Dedifferentiated amniotic fluid mesenchymal stem cell (primary cell): ENCODE measurements at regions not wholly inside any gene's neighbourhood (a gene's known extent, or its start where the extent isn't known, plus 50 kb on each side); places are given as distances from the start of the nearest gene placed in this dataset.
A peak's percentile ranks its signal among the peaks of the same experiment; 100 is the strongest.

Source experiments
- DNase-seq: peaks from one replicate; pipeline ENCODE4 v3.0.0-alpha.2; 2016; ENCODE audit errors: extremely low spot score

DNA sequence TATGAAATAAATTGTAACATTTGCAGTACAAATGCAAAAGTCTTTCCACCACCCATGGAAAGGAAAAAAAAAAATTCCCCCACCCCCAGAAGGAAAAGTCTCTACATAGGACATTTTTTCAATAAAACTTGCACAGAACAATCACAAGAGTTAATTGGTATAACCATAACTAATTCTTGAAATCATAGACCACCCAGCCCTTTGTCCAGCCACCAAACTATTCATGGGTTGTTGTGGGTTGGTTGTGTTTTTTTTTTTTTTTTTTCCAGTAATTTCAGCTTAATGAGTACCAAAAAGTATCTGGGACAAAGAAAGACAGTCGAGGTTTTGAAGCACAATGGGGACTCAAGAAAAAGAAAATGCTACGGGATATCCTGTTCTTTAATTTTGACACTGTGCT, 355.0 kb upstream of the ROBO2 start:
- DNase-seq = no peak

DNA sequence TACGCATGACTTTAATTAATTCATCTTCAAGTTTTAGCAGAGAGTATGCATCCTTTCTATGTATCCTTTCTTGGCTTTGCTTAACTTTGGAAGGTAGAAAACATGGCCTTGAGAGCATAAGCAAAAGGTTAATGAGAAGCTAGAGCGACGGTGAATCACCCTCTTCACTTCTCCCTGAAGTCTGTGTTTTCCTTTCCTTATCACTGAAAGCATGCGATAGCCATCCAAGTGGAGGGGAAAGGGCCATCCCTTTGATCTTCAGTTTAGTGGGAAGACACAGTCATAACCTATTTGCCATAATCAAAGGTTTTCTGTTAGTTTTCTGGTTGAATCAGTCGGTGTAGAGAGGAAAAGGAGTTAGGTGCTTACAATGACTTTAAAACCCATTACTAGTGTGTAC, 354.0 kb upstream of the ROBO2 start:
- DNase-seq = no peak

GRCh38 chr3:76687019-76687418, 352.9 kb upstream of the ROBO2 start:
- no peak for DNase-seq

- no peak for DNase-seq
Measured at GRCh38 chr3:76694063-76694462, 345.8 kb upstream of the ROBO2 start.

DNA sequence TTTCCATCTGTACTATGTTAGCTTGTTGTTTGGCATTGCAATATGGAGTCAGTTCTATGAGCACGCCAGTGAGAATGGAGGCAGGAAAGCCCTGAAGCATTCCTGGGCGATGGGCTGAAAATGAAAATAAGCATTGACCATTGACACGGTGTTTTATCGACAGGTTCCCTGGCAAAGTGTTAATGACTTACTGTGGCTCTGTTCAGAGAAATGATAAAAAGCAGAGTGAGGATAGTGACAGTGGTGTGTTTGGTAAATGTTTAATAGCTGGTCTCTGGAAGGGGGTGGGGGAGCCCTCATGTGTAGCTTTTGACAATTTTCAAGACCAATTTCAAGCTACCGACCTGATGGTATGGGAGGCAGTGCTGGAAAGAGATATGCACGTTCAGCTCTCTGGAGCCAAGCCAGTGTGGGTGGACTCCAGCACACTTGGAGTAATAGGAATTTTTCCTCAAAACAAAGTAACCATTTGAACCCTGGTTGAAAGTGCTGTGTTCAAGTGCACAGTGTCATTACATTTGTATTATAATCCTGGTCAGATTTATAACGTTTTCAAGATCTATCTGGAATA, 341.7 kb upstream of the ROBO2 start:
- no peak for DNase-seq

- no peak for DNase-seq
Measured at GRCh38 chr3:76699846-76700245, 340.1 kb upstream of the ROBO2 start.

- no peak for DNase-seq
Measured at GRCh38 chr3:76700323-76700722, 339.6 kb upstream of the ROBO2 start.

DNA sequence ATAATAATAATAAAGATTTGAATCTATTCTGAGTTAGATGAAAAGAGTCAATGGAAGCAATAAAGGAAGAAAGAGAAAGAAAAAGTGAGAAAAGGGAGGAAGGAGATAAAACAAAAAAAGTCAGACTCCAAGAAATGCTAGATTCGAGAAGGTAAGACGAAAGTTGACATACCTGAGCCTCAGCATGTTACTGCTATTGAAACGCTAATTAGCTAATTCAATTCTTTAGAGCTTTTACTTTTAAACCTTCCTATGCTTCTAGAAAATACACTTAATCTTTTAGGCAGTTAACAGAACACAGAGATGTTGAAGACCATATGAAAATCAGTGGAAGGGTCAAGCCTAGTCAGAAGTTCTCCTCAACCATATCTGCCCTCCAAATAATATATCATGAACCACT, 337.2 kb upstream of the ROBO2 start:
- no peak for DNase-seq

- no peak for DNase-seq
Measured at GRCh38 chr3:76715426-76715825, 324.5 kb upstream of the ROBO2 start.

DNA sequence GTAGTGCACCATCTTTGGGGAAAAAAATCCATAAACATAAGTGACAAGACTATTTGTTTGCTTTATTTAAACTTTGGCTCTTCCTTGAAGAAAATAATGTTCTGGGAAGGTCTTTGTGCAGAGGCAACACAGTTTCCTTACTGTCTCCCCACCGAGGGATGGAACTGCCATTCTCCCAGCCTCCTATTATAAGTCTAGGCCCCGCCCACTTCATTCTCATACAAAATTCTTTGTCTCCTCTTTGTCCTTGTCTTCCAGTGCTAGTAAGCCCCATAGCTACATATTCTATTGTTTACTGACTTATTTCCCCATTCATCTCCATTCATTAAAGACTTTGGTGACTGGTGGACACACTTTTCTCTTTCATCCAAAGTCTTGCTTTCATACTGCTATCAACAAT, 316.5 kb upstream of the ROBO2 start:
- DNase-seq = no peak

- no peak for DNase-seq
Measured at GRCh38 chr3:76724075-76724474, 315.8 kb upstream of the ROBO2 start.

GRCh38 chr3:76724706-76725105, 315.2 kb upstream of the ROBO2 start:
- DNase-seq = no peak

DNA sequence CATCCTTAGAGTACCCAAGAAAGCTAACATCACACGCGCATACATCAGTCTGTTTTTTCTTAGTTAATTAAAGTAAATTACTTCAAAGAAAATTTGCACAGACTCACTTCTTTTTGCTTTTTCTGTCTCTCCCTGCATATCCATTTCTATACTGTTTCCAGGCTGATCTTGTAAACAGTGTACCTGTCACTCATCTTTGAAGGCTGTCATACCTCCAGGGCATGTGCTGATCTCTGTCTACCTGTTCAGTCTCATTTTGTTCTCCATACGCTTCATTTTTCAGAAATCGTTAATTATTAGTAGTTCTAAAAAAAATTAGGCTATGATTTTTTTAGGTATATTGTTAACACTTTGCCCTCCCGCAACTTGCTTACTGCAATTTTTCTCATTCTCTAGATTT, 313.9 kb upstream of the ROBO2 start:
- no peak for DNase-seq

DNA sequence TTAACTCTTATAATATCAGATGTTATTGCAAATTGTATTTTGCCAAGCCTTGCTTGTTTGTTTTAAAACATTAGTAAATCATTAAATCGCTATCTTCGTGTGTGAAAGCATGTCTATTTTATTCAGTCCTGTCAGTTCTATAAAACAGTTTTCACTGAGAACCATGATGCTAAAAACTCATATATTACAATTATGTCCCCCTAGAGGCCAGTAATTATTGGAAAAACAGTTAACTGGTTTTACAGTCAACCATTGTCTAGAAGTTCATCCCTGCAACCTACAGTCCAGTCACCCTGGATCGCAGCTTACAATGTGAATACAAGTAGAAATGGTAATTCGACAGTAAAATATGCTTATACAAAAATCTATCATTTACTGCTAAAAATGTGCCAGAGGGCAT, 311.5 kb upstream of the ROBO2 start:
- DNase-seq = no peak

GRCh38 chr3:76731471-76731870, 308.4 kb upstream of the ROBO2 start:
- DNase-seq = no peak

GRCh38 chr3:76733073-76733759, 306.7 kb upstream of the ROBO2 start:
- DNase-seq = no peak

DNA sequence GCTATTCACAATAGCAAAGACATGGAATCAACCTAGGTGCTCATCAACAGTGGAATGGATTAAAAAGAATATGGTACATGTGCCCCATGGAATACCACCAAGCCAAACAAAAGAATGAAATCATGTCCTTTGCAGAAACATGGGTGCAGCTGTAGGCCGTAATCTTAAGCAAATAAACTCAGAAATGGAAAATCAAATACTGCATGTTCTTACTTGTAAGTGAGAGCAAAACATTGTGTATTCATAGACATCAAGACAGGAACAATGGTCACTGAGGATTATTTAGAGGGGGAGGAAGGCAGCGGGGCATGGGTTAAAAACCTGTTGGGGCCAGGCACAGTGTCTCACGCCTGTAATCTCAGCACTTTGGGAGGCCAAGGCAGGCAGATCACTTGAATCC, 304.7 kb upstream of the ROBO2 start:
- no peak for DNase-seq

GRCh38 chr3:76753599-76753998, 286.3 kb upstream of the ROBO2 start:
- peak; percentile 39 for DNase-seq

DNA sequence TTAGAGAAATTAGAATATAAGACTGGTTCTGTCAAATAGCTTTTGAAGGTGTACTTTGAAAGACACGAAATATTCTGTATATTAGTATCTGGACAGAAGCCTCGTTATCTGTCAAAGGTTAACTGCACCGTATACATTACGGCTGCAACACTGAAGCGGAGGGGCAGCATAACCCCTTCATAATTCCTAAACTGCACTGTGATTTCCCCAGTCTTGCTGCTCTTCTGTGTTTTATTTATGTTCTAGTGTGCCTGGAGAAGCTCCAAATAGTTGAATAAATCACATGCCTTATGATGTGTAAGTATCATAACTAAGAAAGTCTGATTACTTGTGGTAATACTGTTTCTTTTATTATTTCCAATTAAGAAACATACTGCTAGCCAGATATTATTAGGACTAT, 285.7 kb upstream of the ROBO2 start:
- no peak for DNase-seq

DNA sequence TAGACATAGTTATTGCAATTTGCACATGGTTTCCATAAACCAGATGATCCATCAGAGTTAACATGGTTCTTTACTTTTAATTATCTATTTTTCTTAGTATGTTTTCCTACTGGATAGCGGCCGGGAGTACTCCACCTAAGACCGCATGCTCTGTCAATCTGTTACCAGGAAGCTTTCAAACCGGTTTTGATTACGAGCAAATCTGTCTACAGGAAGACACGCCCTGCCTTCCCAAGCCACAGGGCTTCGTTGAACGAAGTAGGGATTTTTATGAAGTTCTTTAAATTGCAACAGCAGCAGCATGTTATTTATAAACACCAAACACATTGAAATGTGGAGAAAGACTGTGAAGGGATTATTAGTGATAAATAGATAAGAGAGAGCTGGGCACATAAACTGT, 283.3 kb upstream of the ROBO2 start:
- no peak for DNase-seq

DNA sequence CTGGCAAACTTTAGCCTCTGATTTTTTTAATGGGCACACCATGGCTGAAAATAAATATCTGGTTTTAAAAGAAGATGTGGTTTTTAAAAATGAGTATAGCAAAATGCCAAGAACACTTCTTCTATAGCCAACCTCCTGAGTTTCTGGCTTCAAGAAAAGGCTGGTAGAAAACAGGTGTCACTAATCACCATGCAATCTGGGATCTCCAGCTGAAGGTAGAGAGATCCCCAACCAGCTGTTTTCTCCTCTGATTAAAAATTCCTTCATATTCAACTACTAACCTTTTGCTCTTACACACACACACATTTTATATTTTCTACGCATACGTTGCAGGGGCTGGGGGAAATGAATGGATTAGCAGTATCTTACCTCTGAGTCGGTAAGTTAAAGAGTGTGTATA, 279.6 kb upstream of the ROBO2 start:
- DNase-seq = no peak

DNA sequence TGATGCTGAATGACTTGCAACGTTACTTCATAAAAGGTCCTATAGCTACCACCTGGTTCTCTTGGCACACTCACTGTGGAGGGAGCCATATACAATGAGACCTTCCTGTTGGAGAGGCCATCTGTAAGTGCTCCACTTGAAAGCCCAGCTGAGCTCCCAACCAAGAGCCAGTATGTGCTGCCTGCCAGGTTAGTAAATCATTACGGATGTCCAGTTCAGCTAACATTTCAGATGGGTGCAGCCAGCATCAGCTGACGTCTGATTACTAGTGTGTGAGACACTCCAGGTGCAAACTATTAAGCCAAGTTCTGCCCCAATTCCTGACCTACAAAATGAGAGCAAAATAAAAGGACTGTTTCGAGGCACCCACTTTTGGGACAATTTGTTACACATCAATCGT, 274.4 kb upstream of the ROBO2 start:
- DNase-seq = no peak

- DNase-seq = no peak
Measured at GRCh38 chr3:76768912-76769311, 271.0 kb upstream of the ROBO2 start.

DNA sequence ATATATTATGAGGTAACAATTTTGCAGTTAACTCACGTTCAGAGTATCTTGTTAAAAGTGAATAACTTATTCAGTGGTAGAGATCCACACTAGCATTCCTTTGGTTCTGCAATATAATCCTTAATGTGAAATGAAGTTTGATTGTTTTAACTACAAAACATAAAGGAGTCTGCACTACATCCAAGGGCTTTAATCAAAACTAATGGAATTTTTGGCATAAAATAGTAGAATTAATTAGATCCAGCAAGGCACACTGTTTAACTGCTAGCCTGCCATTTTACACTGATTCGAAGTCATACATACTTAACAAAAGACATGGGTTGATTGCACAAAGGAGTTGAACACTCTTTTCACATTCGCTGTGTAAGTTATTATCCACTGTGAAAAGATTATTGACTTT, 263.0 kb upstream of the ROBO2 start:
- no peak for DNase-seq
